PC-3 (cell line): ENCODE measurements at regions not wholly inside any gene's neighbourhood (a gene's known extent, or its start where the extent isn't known, plus 50 kb on each side); places are given as distances from the start of the nearest gene placed in this dataset.

ENCODE experiments used
- ATAC-seq: fragments of 200-7000 bp; cut with Tn5 transposase; 2 replicates; pipeline ENCODE4 v1.9.1; 2020; ENCODE audit warnings: mild to moderate bottlenecking, moderate library complexity
- BruUV-seq: library from RNA; stranded (reverse); fragments of 400-500 nt; replicated peaks from 2 replicates; lab custom pipeline; 2021; lab: Mats Ljungman, UMichigan
- CTCF ChIA-PET: fragments of 300-600 bp; sonication (Branson Sonifier 250); formaldehyde crosslinking; loops from one replicate; lab custom pipeline; 2022; ENCODE audit warnings: antibody characterized with exemption; lab: Charles Lee
- POLR2A ChIA-PET: fragments of 300-600 bp; sonication (Branson Sonifier 250); formaldehyde crosslinking; loops from one replicate; lab custom pipeline; 2022; ENCODE audit warnings: antibody characterized with exemption; ENCODE audit not compliant: unreplicated experiment; lab: Charles Lee
- DNase-seq: peaks from one replicate; pipeline ENCODE4 v3.0.0-alpha.2; 2015
- H2AFZ ChIP-seq: fragments of 300-600 bp; sonication (generic); 2 replicates; pipeline ENCODE4 v1.6.0; 2016; ENCODE audit warnings: antibody characterized with exemption, low read length
- H3F3A ChIP-seq: fragments of 300-600 bp; sonication (generic); one replicate; pipeline ENCODE4 v1.6.0; 2017; ENCODE audit warnings: antibody characterized with exemption, low read length, control low read depth, mild to moderate bottlenecking; ENCODE audit not compliant: unreplicated experiment
- H3K27ac ChIP-seq: fragments of 300-600 bp; sonication (generic); 2 replicates; pipeline ENCODE4 v1.5.1; 2016; ENCODE audit warnings: mild to moderate bottlenecking, low read length
- H3K27me3 ChIP-seq: fragments of 300-600 bp; sonication (generic); 2 replicates; pipeline ENCODE4 v1.6.1; 2016; ENCODE audit warnings: low read length, mixed read lengths
- H3K36me3 ChIP-seq: fragments of 300-600 bp; sonication (generic); 2 replicates; pipeline ENCODE4 v1.6.1; 2016; ENCODE audit warnings: low read depth, mixed run types, low read length, mixed read lengths
- H3K4me1 ChIP-seq: fragments of 300-600 bp; sonication (generic); 2 replicates; pipeline ENCODE4 v1.5.1; 2016; ENCODE audit warnings: low read length; ENCODE audit not compliant: insufficient read depth
- H3K4me2 ChIP-seq: fragments of 300-600 bp; sonication (generic); 2 replicates; pipeline ENCODE4 v1.6.0; 2016; ENCODE audit warnings: low read length
- H3K4me3 ChIP-seq: fragments of 300-600 bp; sonication (generic); 2 replicates; pipeline ENCODE4 v1.5.1; 2016; ENCODE audit warnings: mild to moderate bottlenecking, low read length, mixed read lengths
- H3K79me2 ChIP-seq: fragments of 300-600 bp; sonication (generic); 2 replicates; pipeline ENCODE4 v1.6.1; 2017; ENCODE audit warnings: low read length, mixed read lengths
- H3K9ac ChIP-seq: fragments of 300-600 bp; sonication (generic); 2 replicates; pipeline ENCODE4 v1.6.0; 2016; ENCODE audit warnings: mild to moderate bottlenecking, low read length
- H3K9me2 ChIP-seq: fragments of 300-600 bp; sonication (generic); replicated peaks from 2 replicates; pipeline ENCODE4 v1.6.1; 2016; ENCODE audit warnings: mixed run types, low read length, mixed read lengths
- H3K9me3 ChIP-seq: fragments of 300-600 bp; sonication (generic); 2 replicates; pipeline ENCODE4 v1.6.1; 2016; ENCODE audit warnings: low read length, mixed read lengths
- H4K20me1 ChIP-seq: fragments of 300-600 bp; sonication (generic); 2 replicates; pipeline ENCODE4 v1.6.1; 2016; ENCODE audit warnings: low read length, mixed read lengths
- EZH2 ChIP-seq: fragments of 300-600 bp; sonication (generic); IDR thresholded peaks from one replicate; pipeline ENCODE4 v1.6.1; 2017; ENCODE audit warnings: antibody characterized with exemption, mild to moderate bottlenecking, low read length; ENCODE audit not compliant: unreplicated experiment
- EZH2phosphoT487 ChIP-seq: fragments of 300-600 bp; sonication (generic); IDR thresholded peaks from 2 replicates; pipeline ENCODE4 v1.6.1; 2018; ENCODE audit warnings: mild to moderate bottlenecking, antibody characterized with exemption, low read length, borderline replicate concordance
- intact Hi-C: fragments of 100-400 bp; cut with micrococcal nuclease; formaldehyde crosslinking; loops from 2 replicates; pipeline ENCODE4 v1.9.0; 2023
- TF ChIP-seq, protein P1 (sequence below): fragments of 300-600 bp; sonication (generic); conservative IDR thresholded peaks from 2 replicates; pipeline ENCODE4 v1.5.1; 2017; ENCODE audit warnings: antibody characterized with exemption, low read depth, mild to moderate bottlenecking, low read length

DNA sequence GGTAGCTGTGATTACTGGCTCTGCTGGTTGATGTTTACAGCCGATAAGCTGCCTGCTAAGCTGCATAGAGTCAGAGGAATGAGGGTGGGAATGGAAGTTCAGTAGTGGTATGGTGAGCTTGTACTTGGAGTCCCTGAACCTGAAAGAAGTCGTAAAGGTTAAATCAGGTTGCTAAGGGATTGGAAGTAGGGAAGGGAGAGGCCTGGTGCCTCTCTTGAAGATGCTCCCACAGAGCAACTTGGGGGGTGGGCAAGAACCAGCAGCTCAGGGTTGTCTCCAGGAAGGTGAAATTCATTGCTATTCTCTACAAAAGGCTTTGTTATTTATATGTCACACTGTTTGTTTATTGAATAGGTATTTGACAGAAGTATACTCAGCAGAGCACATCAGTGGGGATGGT lies 73.8 kb upstream of the OLFM4 start:
- Histone ChIP-seq H3K27me3 (no peaks in the 10 kb centered on the region), H4K20me1 (no peaks in the 10 kb centered on the region), H3K9me3 (no peaks in the 10 kb centered on the region), H3K4me3 (no peak overlapping the region), H3K27ac (no peak overlapping the region), H3K79me2 (no peaks in the 10 kb centered on the region), H3K9me2 (no peaks in the 10 kb centered on the region), H3K36me3 (no peaks in the 10 kb centered on the region), H2AFZ (no peak overlapping the region), H3K4me2 (no peak overlapping the region), H3K9ac (no peak overlapping the region), H3F3A (no peaks in the 10 kb centered on the region), H3K4me1 (no peaks in the 10 kb centered on the region)
- intact Hi-C loops: no loop called here
- no peak for ATAC-seq
- ChIA-PET POLR2A (no interaction called here), CTCF (no interaction called here)
- TF ChIP-seq EZH2phosphoT487 (no peak), EZH2 (no peak)
- TF ChIP-seq, protein P1, sequence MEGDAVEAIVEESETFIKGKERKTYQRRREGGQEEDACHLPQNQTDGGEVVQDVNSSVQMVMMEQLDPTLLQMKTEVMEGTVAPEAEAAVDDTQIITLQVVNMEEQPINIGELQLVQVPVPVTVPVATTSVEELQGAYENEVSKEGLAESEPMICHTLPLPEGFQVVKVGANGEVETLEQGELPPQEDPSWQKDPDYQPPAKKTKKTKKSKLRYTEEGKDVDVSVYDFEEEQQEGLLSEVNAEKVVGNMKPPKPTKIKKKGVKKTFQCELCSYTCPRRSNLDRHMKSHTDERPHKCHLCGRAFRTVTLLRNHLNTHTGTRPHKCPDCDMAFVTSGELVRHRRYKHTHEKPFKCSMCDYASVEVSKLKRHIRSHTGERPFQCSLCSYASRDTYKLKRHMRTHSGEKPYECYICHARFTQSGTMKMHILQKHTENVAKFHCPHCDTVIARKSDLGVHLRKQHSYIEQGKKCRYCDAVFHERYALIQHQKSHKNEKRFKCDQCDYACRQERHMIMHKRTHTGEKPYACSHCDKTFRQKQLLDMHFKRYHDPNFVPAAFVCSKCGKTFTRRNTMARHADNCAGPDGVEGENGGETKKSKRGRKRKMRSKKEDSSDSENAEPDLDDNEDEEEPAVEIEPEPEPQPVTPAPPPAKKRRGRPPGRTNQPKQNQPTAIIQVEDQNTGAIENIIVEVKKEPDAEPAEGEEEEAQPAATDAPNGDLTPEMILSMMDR: no peak
- no TSS peak for BruUV-seq
- DNase-seq: no peak

DNA sequence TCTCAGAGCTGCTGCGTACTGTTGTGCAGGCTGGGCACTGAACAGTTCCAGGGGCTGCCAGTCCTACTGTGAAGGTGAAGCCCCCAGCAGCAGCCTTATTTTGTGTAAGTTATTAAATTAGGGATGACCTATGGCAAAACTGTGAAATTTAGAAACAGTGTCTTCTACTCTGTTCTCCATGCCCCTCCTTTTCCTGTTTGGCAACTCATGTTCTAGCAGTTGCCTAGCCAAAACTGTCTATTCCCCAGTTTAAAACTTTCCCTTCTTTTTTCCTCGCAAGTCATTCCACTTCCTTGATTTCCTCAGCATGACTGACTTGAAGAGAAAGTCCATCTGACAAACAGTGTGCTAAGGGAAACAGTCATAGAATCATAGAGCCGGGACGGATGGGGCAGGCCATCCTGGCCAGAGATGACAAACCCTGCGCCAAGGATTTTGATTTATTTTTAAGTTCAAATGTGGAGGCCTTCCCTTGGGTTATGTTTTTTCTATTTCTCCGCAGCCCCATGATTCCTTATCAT lies 78.1 kb upstream of the OLFM4 start:
- no peak overlapping the region for H3K4me2 ChIP-seq
- no peaks in the 10 kb centered on the region for H3K4me1 ChIP-seq
- no peak overlapping the region for H3K4me3 ChIP-seq
- H3K27ac ChIP-seq: no peak overlapping the region
- ChIA-PET POLR2A (no interaction called here), CTCF (no interaction called here)
- no peak for ATAC-seq
- no peaks in the 10 kb centered on the region for H3K79me2 ChIP-seq
- no peaks in the 10 kb centered on the region for H3K27me3 ChIP-seq
- no peak overlapping the region for H2AFZ ChIP-seq
- H4K20me1 ChIP-seq: no peaks in the 10 kb centered on the region
- no peaks in the 10 kb centered on the region for H3K9me2 ChIP-seq
- no peaks in the 10 kb centered on the region for H3K9me3 ChIP-seq
- no peak overlapping the region for H3K9ac ChIP-seq
- BruUV-seq: no TSS peak
- H3F3A ChIP-seq: no peaks in the 10 kb centered on the region
- H3K36me3 ChIP-seq: no peaks in the 10 kb centered on the region
- no peak for DNase-seq
- intact Hi-C loops: no loop called here
- TF ChIP-seq, protein P1: no peak
- TF ChIP-seq EZH2 (no peak), EZH2phosphoT487 (no peak)

DNA sequence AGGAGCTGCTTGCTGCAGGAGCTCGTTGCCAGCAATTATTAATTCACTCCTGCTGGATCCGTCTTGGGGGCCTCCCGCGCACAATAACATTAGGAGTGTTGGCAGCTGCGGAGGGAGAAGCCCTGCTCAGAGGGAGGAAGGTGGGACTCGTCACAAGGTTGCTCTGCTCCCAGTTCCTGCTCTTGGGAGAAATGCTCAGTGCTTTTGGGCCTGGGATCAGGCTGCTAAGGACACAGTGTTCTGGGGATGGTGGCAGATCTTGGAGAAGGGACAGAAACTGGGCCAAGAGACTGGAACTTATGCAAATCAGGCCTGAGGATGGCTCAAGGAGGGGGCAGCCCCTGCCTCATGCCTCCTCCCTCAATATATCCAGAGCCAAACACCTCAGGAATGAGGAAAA lies 78.9 kb upstream of the OLFM4 start:
- Histone ChIP-seq H3K4me1 (no peaks in the 10 kb centered on the region), H3F3A (no peaks in the 10 kb centered on the region), H3K4me3 (no peak overlapping the region), H3K9me2 (no peaks in the 10 kb centered on the region), H3K27me3 (no peaks in the 10 kb centered on the region), H3K79me2 (no peaks in the 10 kb centered on the region), H3K27ac (no peak overlapping the region), H3K9ac (no peak overlapping the region), H3K36me3 (no peaks in the 10 kb centered on the region), H4K20me1 (no peaks in the 10 kb centered on the region), H3K9me3 (no peaks in the 10 kb centered on the region), H2AFZ (no peak overlapping the region), H3K4me2 (no peak overlapping the region)
- no TSS peak for BruUV-seq
- TF ChIP-seq, protein P1: no peak
- no peak for TF ChIP-seq EZH2phosphoT487
- no peak for TF ChIP-seq EZH2
- ATAC-seq (no peak), DNase-seq (no peak)
- CTCF ChIA-PET: no interaction called here
- intact Hi-C loops: no loop called here
- POLR2A ChIA-PET: no interaction called here
